ENCODE measurements at regions not wholly inside any gene's neighbourhood (a gene's known extent, or its start where the extent isn't known, plus 50 kb on each side); places are given as distances from the start of the nearest gene placed in this dataset.
A peak's percentile ranks its signal among the peaks of the same experiment; 100 is the strongest.

- peak; percentile 67; the same call in 1 of the 2 replicates for TF ChIP-seq RXRA (CRISPR knock-in tag; IDR thresholded peaks at IDR 0.05)
- TF ChIP-seq KDM3A (CRISPR knock-in tag; IDR thresholded peaks at IDR 0.05; ENCODE audit: low read depth): peak; percentile 74
- TF ChIP-seq SMARCE1 (IDR thresholded peaks at IDR 0.05; ENCODE audit: borderline replicate concordance): 0 out of 2 replicates have a peak, but pooled peaks have one; percentile 16
- TF ChIP-seq ZNF124 (CRISPR knock-in tag; IDR thresholded peaks at IDR 0.05): peak; percentile 84; the same call in 1 of the 2 replicates
- peak; percentile 79 for TF ChIP-seq RBM22 (optimal IDR thresholded peaks at IDR 0.05; ENCODE audit: low read length)
- TF ChIP-seq ATM (IDR thresholded peaks at IDR 0.05; ENCODE audit: borderline replicate concordance): no peak
- no peak for TF ChIP-seq RNF2 (conservative IDR thresholded peaks at IDR 0.05; ENCODE audit: low read depth)
- no peak; the same call in 1 of the 2 replicates for TF ChIP-seq ZNF607 (CRISPR knock-in tag; IDR thresholded peaks at IDR 0.05; ENCODE audit: borderline replicate concordance)
- no peak for TF ChIP-seq ZNF274 (CRISPR knock-in tag; IDR thresholded peaks at IDR 0.05)
- 0 out of 2 replicates have a peak, but pooled peaks have one; percentile 22 for TF ChIP-seq ZNF446 (CRISPR knock-in tag; IDR thresholded peaks at IDR 0.05)
- no peak for TF ChIP-seq ZNF546 (CRISPR knock-in tag; conservative IDR thresholded peaks at IDR 0.05)
- TF ChIP-seq ZNF543 (CRISPR knock-in tag; IDR thresholded peaks at IDR 0.05): peak; percentile 95
- TF ChIP-seq LCORL (IDR thresholded peaks at IDR 0.05): peak; percentile 86; the same call in 1 of the 2 replicates
- peak; percentile 95 for TF ChIP-seq LCORL (CRISPR knock-in tag; IDR thresholded peaks at IDR 0.05)
- peak; percentile 93 for TF ChIP-seq TFAP4 (IDR thresholded peaks at IDR 0.05; ENCODE audit: borderline replicate concordance, low read depth)
- TF ChIP-seq, protein P1, sequence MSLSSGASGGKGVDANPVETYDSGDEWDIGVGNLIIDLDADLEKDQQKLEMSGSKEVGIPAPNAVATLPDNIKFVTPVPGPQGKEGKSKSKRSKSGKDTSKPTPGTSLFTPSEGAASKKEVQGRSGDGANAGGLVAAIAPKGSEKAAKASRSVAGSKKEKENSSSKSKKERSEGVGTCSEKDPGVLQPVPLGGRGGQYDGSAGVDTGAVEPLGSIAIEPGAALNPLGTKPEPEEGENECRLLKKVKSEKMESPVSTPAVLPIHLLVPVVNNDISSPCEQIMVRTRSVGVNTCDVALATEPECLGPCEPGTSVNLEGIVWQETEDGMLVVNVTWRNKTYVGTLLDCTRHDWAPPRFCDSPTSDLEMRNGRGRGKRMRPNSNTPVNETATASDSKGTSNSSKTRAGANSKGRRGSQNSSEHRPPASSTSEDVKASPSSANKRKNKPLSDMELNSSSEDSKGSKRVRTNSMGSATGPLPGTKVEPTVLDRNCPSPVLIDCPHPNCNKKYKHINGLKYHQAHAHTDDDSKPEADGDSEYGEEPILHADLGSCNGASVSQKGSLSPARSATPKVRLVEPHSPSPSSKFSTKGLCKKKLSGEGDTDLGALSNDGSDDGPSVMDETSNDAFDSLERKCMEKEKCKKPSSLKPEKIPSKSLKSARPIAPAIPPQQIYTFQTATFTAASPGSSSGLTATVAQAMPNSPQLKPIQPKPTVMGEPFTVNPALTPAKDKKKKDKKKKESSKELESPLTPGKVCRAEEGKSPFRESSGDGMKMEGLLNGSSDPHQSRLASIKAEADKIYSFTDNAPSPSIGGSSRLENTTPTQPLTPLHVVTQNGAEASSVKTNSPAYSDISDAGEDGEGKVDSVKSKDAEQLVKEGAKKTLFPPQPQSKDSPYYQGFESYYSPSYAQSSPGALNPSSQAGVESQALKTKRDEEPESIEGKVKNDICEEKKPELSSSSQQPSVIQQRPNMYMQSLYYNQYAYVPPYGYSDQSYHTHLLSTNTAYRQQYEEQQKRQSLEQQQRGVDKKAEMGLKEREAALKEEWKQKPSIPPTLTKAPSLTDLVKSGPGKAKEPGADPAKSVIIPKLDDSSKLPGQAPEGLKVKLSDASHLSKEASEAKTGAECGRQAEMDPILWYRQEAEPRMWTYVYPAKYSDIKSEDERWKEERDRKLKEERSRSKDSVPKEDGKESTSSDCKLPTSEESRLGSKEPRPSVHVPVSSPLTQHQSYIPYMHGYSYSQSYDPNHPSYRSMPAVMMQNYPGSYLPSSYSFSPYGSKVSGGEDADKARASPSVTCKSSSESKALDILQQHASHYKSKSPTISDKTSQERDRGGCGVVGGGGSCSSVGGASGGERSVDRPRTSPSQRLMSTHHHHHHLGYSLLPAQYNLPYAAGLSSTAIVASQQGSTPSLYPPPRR (CRISPR knock-in tag; IDR thresholded peaks at IDR 0.05; ENCODE audit: borderline replicate concordance): peak; percentile 91; the same call in 1 of the 2 replicates
- peak; percentile 93 for TF ChIP-seq ZBTB7B (CRISPR knock-in tag; IDR thresholded peaks at IDR 0.05)
- TF ChIP-seq RFXANK (CRISPR knock-in tag; IDR thresholded peaks at IDR 0.05): 0 out of 2 replicates have a peak, but pooled peaks have one; percentile 72
- TF ChIP-seq JUN (CRISPR knock-in tag; IDR thresholded peaks at IDR 0.05): peak; percentile 98
Observed at GRCh38 chr15:92803852-92804609, 96.1 kb upstream of the CHD2 start (continued).
